ENCODE measurements at regions not wholly inside any gene's neighbourhood (a gene's known extent, or its start where the extent isn't known, plus 50 kb on each side); places are given as distances from the start of the nearest gene placed in this dataset.

DNA sequence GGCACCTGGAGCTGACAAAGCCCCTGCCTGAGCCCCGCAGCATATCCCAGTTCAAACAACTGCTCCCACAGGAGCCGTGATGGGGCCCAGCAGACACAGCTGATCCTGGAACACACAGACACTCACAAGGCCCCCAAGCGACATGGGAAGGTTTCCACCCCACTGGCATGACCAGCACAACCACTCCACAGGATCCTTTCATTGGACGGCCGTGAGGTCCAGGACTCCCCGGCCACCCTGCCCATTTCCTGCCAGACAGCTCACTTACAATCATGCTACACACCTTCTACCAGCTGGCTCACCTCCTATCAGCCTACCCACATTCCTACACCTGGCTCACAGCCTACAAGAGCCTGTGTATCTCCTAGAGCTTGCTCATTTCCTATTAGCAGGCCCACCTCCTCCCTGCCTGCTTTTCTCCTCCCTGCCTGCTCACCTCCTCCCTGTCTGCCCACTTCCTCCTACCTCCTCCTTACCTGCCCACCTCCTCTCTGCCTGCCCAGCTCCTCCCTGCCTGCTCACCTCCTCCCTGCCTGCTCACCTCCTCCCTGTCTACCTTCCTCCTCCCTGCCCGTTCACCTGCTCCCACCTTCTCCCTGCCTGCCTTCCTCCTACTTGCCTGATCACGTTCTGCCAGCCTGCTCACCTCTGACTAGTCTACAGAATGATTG lies 73.9 kb downstream of the MATN1 start:
- Mint-ChIP-seq H3K4me1 (peaks cover 3% of the 10 kb centered on the region), H3K27me3 (peaks cover 4% of the 10 kb centered on the region), H3K27ac (peak overlapping the region; percentile 9), H3K36me3 (ENCODE audit: low read depth) (no peaks in the 10 kb centered on the region), H3K4me3 (no peak overlapping the region), H3K9me3 (no peaks in the 10 kb centered on the region)
- CTCF ChIA-PET, result interaction anchor here (1.7 kb wide), 1 partner anchor 11 kb away, joined by 5 read pairs; no protein-coding TSS in a partner anchor
- POLR2A ChIA-PET, result no interaction called here
- DNase-seq, result no peak

DNA sequence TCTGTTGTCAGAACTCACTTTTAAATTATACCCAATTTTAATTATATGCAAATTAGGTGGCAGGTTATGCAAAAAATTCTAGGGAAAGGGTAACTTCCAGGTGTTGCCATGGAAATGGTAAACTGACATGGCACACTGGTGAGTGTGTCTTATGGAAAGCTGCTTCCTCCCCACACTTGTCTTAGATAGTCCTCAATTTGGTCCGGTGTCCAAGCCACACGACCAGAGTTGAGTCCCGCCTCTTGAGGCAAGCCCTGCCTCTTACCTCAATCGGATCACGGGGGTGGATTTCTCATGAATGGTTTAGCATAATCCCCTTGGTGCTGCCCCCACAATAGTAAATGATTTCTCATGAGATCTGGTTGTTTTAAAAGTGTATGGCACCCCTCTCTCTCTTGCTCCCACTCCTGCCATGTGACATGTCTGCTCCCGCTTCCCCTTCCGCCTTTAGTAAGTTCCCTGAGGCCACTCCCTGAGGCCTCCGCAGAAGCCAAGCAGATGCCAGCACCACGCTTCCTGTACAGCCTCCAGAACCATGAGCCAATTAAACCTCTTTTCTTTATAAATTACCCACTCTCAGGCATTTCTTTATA lies 74.9 kb downstream of the MATN1 start:
- Mint-ChIP-seq H3K27ac (no peak overlapping the region), H3K27me3 (peaks cover 4% of the 10 kb centered on the region), H3K9me3 (no peaks in the 10 kb centered on the region), H3K36me3 (ENCODE audit: low read depth) (no peaks in the 10 kb centered on the region), H3K4me3 (no peak overlapping the region), H3K4me1 (peaks cover 3% of the 10 kb centered on the region)
- POLR2A ChIA-PET, result no interaction called here
- CTCF ChIA-PET, result interaction anchor here (1.7 kb wide), 1 partner anchor 10 kb away, joined by 5 read pairs; no protein-coding TSS in a partner anchor
- DNase-seq, result no peak

- H3K27me3 Mint-ChIP-seq, result peaks cover 4% of the 10 kb centered on the region
- no peaks in the 10 kb centered on the region for H3K9me3 Mint-ChIP-seq
- peaks cover 3% of the 10 kb centered on the region for H3K4me1 Mint-ChIP-seq
Measured at GRCh38 chr1:30645807-30646206, 77.6 kb downstream of the MATN1 start.

DNA sequence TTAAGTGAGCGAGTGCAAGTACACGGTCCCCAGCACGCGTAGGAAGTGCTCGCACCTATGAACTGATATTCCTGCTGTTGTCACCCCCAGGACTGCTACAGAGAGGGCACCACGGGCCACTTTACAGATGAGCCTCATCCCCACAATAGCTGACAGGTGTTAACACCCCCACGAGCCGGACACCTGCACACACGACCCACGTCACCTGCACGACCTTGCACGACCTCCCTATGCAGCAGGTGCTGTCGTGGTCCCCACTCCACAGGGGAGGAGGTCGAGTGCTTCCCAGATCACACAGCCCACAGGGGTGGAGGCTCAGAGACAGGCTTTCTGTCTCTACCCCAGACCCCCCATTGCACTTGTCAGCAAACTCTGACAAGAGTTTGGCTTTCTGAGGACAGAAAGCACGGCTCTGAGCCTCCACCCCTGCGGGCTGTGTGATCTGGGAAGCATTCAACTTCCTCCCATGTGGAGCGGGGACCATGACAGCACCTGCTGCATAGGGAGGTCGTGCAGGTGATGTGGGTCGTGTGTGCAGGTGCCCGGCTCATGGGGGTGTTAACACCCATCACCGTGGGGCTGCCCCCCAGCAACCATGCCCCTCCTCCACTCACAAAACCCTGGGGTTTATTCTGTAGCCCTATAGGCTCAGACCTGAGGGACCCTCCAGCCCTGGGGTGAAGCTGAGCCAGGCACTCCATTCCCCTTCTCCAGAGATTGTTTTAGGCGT lies 80.8 kb downstream of the MATN1 start:
- no peaks in the 10 kb centered on the region for H3K4me1 Mint-ChIP-seq
- no peak overlapping the region for H3K27ac Mint-ChIP-seq
- CTCF ChIA-PET, result no interaction called here
- no peak overlapping the region for H3K4me3 Mint-ChIP-seq
- H3K9me3 Mint-ChIP-seq, result no peaks in the 10 kb centered on the region
- H3K27me3 Mint-ChIP-seq, result no peaks in the 10 kb centered on the region
- POLR2A ChIA-PET, result no interaction called here
- H3K36me3 Mint-ChIP-seq (ENCODE audit: low read depth), result no peaks in the 10 kb centered on the region
- no peak for DNase-seq

More at GRCh38 chr1:30645807-30646206, 77.6 kb downstream of the MATN1 start:
- Mint-ChIP-seq H3K27ac (no peak overlapping the region), H3K36me3 (ENCODE audit: low read depth) (no peaks in the 10 kb centered on the region), H3K4me3 (no peak overlapping the region)
- ChIA-PET CTCF (no interaction called here), POLR2A (no interaction called here)
- DNase-seq, result no peak

- Mint-ChIP-seq H3K27ac (no peak overlapping the region), H3K4me1 (no peaks in the 10 kb centered on the region), H3K9me3 (no peaks in the 10 kb centered on the region), H3K4me3 (no peak overlapping the region), H3K27me3 (no peaks in the 10 kb centered on the region), H3K36me3 (ENCODE audit: low read depth) (no peaks in the 10 kb centered on the region)
- no peak for DNase-seq
- ChIA-PET POLR2A (no interaction called here), CTCF (interaction anchor here (0.6 kb wide), 1 partner anchor 19 kb away, joined by 3 read pairs; no protein-coding TSS in a partner anchor)
Measured at GRCh38 chr1:30641572-30642353, 81.6 kb downstream of the MATN1 start.

- H3K27me3 Mint-ChIP-seq, result no peaks in the 10 kb centered on the region
- no peaks in the 10 kb centered on the region for H3K36me3 Mint-ChIP-seq (ENCODE audit: low read depth)
- no peaks in the 10 kb centered on the region for H3K9me3 Mint-ChIP-seq
- ChIA-PET POLR2A (no interaction called here), CTCF (interaction anchor here (2.1 kb wide), 1 partner anchor 9 kb away, joined by 5 read pairs; no protein-coding TSS in a partner anchor)
- H3K4me1 Mint-ChIP-seq, result no peaks in the 10 kb centered on the region
- H3K4me3 Mint-ChIP-seq, result no peak overlapping the region
- DNase-seq, result no peak
- no peak overlapping the region for H3K27ac Mint-ChIP-seq
Measured at GRCh38 chr1:30639881-30640452, 83.4 kb downstream of the MATN1 start.

GRCh38 chr1:30638811-30639210 lies 84.6 kb downstream of the MATN1 start:
- no peak overlapping the region for H3K27ac Mint-ChIP-seq
- H3K27me3 Mint-ChIP-seq, result no peaks in the 10 kb centered on the region
- no peak overlapping the region for H3K4me3 Mint-ChIP-seq
- POLR2A ChIA-PET, result no interaction called here
- H3K4me1 Mint-ChIP-seq, result no peaks in the 10 kb centered on the region
- CTCF ChIA-PET, result interaction anchor here (2.1 kb wide), 1 partner anchor 10 kb away, joined by 5 read pairs; no protein-coding TSS in a partner anchor
- no peaks in the 10 kb centered on the region for H3K36me3 Mint-ChIP-seq (ENCODE audit: low read depth)
- H3K9me3 Mint-ChIP-seq, result no peaks in the 10 kb centered on the region
- no peak for DNase-seq

GRCh38 chr1:30638086-30638485 lies 85.3 kb downstream of the MATN1 start:
- CTCF ChIA-PET, result interaction anchor here (2.1 kb wide), 1 partner anchor 11 kb away, joined by 5 read pairs; no protein-coding TSS in a partner anchor

GRCh38 chr1:30637183-30637980 lies 86.0 kb downstream of the MATN1 start:
- H3K4me3 Mint-ChIP-seq, result no peak overlapping the region
- no peaks in the 10 kb centered on the region for H3K27me3 Mint-ChIP-seq
- no peaks in the 10 kb centered on the region for H3K36me3 Mint-ChIP-seq (ENCODE audit: low read depth)
- POLR2A ChIA-PET, result no interaction called here
- CTCF ChIA-PET, result no interaction called here
- DNase-seq, result no peak
- no peaks in the 10 kb centered on the region for H3K9me3 Mint-ChIP-seq
- H3K27ac Mint-ChIP-seq, result no peak overlapping the region
- H3K4me1 Mint-ChIP-seq, result no peaks in the 10 kb centered on the region

More at GRCh38 chr1:30638086-30638485, 85.3 kb downstream of the MATN1 start:
- Mint-ChIP-seq H3K9me3 (no peaks in the 10 kb centered on the region), H3K4me1 (no peaks in the 10 kb centered on the region), H3K4me3 (no peak overlapping the region), H3K27ac (no peak overlapping the region), H3K27me3 (no peaks in the 10 kb centered on the region), H3K36me3 (ENCODE audit: low read depth) (no peaks in the 10 kb centered on the region)
- POLR2A ChIA-PET, result no interaction called here
- DNase-seq, result no peak

- no peaks in the 10 kb centered on the region for H3K9me3 Mint-ChIP-seq
- H3K27me3 Mint-ChIP-seq, result no peaks in the 10 kb centered on the region
- H3K27ac Mint-ChIP-seq, result no peak overlapping the region
- no peak for DNase-seq
- POLR2A ChIA-PET, result no interaction called here
- H3K36me3 Mint-ChIP-seq (ENCODE audit: low read depth), result no peaks in the 10 kb centered on the region
- no peaks in the 10 kb centered on the region for H3K4me1 Mint-ChIP-seq
- no peak overlapping the region for H3K4me3 Mint-ChIP-seq
- CTCF ChIA-PET, result no interaction called here
Measured at GRCh38 chr1:30636621-30637020, 86.8 kb downstream of the MATN1 start.

GRCh38 chr1:30635391-30635975 lies 87.9 kb downstream of the MATN1 start:
- ChIA-PET CTCF (no interaction called here), POLR2A (no interaction called here)
- H3K4me1 Mint-ChIP-seq, result no peaks in the 10 kb centered on the region
- no peaks in the 10 kb centered on the region for H3K27me3 Mint-ChIP-seq
- no peaks in the 10 kb centered on the region for H3K36me3 Mint-ChIP-seq (ENCODE audit: low read depth)
- no peaks in the 10 kb centered on the region for H3K9me3 Mint-ChIP-seq
- no peak overlapping the region for H3K4me3 Mint-ChIP-seq
- no peak overlapping the region for H3K27ac Mint-ChIP-seq
- no peak for DNase-seq

DNA sequence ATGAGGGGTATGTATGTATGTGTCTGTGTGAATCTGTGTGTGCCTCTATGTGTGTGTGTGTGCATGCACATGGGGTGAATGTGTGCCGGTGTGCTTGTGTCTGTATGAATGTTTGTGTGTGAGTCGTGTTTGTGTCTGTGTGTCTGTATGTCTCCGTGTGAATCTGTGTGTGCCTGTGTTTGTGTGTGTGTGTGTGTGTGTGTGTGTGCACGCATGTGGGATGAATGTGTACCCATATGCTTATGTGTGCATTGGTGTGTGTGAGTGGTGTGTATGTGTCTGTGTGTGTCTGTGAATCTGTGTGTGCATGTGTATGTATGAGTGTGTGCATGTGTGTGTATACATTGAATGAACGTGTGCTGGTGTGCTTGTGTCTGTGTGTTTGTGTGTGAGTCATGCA lies 88.9 kb downstream of the MATN1 start:
- Mint-ChIP-seq H3K4me1 (no peaks in the 10 kb centered on the region), H3K4me3 (no peak overlapping the region), H3K27me3 (no peaks in the 10 kb centered on the region), H3K36me3 (ENCODE audit: low read depth) (no peaks in the 10 kb centered on the region), H3K27ac (no peak overlapping the region), H3K9me3 (no peaks in the 10 kb centered on the region)
- ChIA-PET POLR2A (no interaction called here), CTCF (no interaction called here)
- DNase-seq, result no peak
